ENCODE measurements at regions not wholly inside any gene's neighbourhood (a gene's known extent, or its start where the extent isn't known, plus 50 kb on each side); places are given as distances from the start of the nearest gene placed in this dataset.

- no peak for FAIRE-seq
Measured at GRCh38 chr7:22586101-22586785, 86.3 kb upstream of the STEAP1B start.

DNA sequence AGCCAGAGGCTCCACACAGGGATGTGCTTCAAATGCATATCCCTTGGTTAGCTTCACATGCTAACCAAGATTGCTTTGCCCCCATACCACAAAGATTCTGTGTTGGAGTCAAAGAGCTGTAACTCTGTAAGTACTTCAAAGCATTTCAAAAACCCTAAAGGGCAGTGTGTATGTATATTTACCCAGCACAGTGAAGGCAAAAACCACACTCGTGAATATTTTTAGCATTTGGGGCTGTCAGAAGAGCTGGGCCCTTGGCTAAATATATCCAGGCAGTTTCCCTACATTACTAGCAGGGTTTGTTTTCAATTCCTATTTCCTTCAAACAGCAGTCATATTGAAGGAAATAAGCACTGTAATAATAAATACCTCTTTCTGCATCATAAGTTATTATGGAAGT is 84.2 kb upstream of the STEAP1B start:
- FAIRE-seq, result no peak

GRCh38 chr7:22582863-22583622 is 83.1 kb upstream of the STEAP1B start:
- no peak for FAIRE-seq

DNA sequence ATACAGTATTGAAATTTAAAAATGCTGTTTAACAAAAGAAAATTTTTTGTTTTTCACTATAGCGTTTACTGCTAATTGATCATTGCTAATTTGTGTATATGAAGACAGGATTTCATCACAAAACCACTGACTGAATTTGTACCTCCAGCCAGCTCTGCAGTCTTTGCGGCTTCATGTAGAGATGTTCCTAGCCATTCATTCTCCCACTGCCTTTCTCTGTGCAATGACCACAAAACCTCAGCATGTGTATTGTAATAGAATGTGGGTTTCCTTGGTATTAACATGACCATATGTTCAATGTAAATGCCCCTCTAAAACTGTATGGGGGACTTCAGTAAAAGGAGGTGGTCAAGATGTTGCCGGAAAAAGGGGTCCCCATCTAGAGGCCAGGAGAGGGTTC is 81.1 kb upstream of the STEAP1B start:
- no peak for FAIRE-seq

GRCh38 chr7:22579961-22580360 is 80.0 kb upstream of the STEAP1B start:
- FAIRE-seq, result no peak

DNA sequence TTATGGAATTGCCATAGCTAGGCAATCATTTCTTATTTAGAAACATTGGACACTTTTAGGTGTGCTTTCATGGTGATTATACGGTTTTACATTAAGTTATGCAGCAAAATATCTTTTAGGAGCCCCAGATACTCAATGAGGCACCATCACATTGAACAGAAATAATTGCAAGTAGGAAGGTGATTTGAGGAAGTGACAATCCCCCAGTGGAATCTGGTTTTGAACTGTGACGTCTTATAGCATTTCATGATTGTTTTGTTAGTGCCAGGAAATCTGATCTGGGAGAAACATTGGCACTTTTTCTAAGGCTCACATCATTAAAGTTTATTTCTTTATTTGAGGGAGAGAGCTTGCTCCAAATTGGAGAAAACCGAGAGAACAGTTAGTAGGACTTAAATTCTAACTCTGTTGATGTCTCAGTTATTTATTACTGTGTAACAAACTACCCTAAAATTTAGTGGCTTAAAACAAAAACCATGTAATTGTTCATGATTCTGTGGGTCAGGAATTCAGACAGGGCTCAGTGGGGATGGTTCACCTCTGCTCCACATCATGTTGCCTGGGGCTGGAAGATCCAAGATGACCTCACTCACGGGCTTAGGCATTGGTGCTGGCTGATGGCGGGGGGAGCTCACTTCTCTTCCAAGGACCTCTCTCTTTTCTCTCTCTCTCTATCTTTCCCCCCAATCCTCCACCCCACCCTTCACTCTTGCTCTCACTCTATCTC is 78.2 kb upstream of the STEAP1B start:
- no peak for FAIRE-seq

DNA sequence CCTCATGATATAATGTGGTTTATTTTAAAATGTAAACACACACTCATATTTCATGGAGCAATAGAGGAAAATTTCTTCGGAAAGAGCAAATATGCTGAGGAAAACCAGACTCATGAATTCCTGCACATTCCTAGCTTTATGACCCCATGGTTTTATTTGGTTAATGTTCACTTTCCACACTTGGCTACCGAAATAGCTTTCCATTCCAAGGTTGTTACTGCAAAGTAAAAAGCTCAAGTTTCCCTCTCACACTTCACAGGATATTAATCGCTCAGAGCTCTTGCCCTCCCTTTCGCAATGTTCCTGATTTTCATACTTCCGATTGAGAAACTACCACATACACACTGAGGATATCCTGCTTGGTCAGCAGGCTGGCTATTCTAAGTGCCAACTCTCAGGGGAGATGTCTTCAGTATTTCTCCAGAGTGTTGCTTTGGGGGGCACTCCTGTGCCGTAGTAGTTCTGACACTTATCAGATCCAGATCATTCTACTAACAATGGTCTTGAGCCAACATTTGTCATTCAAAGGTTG is 77.5 kb upstream of the STEAP1B start:
- no peak for FAIRE-seq

GRCh38 chr7:22576612-22577469 is 76.9 kb upstream of the STEAP1B start:
- FAIRE-seq, result no peak

- FAIRE-seq, result no peak
Measured at GRCh38 chr7:22574754-22575520, 74.9 kb upstream of the STEAP1B start.

DNA sequence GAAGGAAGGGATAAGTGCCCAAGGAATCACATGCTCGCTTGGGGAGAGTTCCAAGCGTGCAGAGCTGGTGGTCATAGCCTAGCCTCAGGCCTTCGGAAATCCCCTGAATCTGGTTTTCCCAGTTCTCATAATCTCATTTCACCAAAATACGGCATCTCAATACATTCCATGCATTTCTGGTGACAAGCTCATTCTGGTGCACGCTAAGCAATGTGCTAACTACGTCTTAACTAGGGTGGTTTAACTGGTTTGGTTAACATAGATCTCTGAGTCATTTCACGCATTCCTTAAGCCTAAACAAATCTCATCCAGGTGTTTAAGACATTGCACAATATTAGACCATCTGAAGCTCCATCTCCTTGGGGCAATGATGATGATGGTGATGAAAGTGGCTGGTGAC is 72.9 kb upstream of the STEAP1B start:
- no peak for FAIRE-seq

DNA sequence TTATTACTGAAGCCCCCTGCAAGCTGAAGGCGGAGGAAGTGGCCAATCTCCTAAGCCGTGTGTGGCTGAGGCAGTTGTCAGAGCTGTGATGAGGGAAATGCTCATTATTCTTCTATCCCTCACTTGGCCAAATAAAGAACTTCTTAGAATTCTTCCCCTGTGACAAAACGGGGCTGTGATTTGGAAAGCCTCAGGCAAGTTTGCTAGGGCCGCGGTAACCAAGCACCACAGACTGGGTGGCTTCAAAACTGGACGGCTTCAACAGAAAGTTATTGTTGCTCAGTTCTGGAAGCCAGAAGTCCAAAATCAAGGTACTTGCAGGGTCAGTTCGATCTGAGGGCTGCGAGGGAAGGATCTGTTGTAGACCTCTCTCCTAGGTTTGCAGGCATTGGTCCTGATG is 72.3 kb upstream of the STEAP1B start:
- no peak for FAIRE-seq

DNA sequence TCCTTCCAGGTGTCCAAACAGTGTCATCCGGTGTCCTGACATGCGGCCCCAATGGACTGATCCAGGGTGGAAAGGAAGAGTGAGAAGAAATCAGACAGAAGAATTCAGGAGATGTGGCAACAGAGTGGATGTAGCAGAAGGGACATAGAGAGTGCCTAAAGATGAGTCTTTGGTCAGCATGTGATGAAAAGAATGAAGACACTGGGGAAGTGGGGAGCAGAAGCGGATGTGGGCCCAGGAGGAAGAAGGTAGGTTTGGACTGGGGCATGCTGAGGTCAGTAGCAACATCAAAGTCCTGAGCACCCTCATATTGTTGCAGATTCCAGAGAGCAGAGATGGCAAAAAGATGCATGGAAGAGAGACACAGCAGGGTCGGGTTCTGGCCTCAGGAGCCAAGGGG is 71.8 kb upstream of the STEAP1B start:
- FAIRE-seq, result no peak

DNA sequence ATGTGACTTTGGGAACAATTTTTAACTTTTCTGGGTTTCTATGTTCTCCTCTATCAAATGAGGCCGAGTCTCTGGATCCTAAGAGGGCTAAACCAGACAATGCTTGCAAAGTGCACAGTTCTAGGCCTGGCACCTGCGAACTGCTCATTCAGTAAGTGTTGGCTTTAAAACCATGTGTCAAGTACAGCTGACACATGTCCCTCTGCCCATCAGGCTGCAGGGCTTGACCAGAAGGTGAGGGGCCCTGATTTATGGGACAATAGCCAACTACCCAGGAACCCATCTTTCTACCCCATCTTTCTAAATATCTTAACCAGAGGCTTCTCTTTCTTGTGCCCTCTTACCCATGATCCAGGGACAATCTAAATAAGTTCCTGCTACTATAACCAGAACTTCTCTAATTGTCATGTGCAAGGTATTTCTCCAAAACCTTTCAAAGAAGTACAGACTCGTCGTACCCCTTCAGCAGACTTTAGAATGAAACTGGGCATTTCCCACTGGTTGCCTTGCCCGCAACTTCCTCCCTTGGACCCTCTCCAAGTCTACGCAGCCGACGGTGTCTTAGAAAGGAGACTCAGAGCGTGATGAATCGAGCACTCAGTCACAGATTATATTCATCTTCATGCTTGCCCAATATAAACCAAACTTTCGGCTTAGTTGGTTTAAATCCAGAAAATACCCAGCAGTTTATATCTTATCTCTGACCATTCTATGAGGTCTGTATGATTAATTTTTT is 69.8 kb upstream of the STEAP1B start:
- FAIRE-seq, result no peak

- FAIRE-seq, result no peak
Measured at GRCh38 chr7:22566592-22566991, 66.6 kb upstream of the STEAP1B start.

- FAIRE-seq, result no peak
Measured at GRCh38 chr7:22566176-22566575, 66.2 kb upstream of the STEAP1B start.

GRCh38 chr7:22565315-22565811 is 65.4 kb upstream of the STEAP1B start:
- FAIRE-seq, result no peak

GRCh38 chr7:22564511-22565045 is 64.6 kb upstream of the STEAP1B start:
- FAIRE-seq, result no peak

GRCh38 chr7:22563621-22564241 is 63.7 kb upstream of the STEAP1B start:
- FAIRE-seq, result no peak

DNA sequence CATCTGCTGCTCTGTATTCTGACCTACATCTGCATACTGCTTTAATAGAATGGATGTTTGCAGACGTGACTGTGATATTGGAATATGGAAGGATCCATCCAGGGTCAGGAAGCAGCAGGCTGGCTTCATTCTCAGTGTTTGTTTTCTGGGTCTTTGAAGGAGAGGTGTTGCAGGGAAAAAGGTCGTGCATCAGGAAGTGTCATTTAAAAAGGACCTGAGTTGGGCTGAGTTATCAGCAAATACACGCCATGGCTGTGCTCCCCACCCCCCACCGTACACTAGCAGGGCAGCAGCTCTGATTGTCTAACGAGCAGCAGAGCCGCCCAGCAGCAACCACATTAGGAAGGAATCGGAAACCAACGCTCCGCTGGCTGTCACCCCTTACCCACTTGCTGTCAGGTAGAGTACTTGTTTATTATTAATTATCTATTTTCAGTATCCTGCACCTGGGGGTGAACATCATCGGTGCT is 63.1 kb upstream of the STEAP1B start:
- FAIRE-seq, result no peak
